ENCODE measurements at regions not wholly inside any gene's neighbourhood (a gene's known extent, or its start where the extent isn't known, plus 50 kb on each side); places are given as distances from the start of the nearest gene placed in this dataset.
"Not testable (repeated sequence)": the region's sequence is repeated elsewhere in the genome, so short reads cannot be mapped to it uniquely, and the experiment has no call there.

DNA sequence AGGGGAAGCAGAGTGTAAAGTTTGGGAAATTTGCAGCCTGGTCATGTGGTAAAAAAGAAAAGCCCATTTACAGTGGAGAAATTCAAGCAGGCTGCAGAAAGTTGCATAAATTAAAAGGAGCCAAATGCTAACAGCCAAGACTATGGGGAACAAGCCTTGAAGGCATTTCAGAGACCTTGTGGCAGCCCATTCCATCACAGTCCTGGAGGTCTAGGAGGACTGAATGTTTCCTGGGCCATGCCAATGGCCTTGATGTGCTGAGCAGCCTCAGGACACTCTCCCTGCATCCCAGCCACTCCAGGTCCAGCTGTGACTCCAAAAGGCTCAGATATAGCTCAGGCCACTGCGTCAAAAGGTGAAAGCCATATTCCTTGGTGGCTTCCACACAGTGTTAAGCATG is 1202.4 kb upstream of the ATXN8OS start:
- Histone ChIP-seq H3K36me3 (no peaks in the 10 kb centered on the region), H3K27me3 (no peaks in the 10 kb centered on the region), H3K4me1 (no peaks in the 10 kb centered on the region), H3K9me3 (peaks cover 0 to 61% (median 17%) of the 10 kb centered on the region in 11 donors), H3K27ac (no peak overlapping the region), H3K4me3 (no peak overlapping the region)
- ATAC-seq: no peak
- intact Hi-C loops (cut with DNase I): no loop called here
- WGBS, 2 donors: 63 to 74% methylated on average over 1 of the region's 1 CpG
- TF ChIP-seq, protein P1, sequence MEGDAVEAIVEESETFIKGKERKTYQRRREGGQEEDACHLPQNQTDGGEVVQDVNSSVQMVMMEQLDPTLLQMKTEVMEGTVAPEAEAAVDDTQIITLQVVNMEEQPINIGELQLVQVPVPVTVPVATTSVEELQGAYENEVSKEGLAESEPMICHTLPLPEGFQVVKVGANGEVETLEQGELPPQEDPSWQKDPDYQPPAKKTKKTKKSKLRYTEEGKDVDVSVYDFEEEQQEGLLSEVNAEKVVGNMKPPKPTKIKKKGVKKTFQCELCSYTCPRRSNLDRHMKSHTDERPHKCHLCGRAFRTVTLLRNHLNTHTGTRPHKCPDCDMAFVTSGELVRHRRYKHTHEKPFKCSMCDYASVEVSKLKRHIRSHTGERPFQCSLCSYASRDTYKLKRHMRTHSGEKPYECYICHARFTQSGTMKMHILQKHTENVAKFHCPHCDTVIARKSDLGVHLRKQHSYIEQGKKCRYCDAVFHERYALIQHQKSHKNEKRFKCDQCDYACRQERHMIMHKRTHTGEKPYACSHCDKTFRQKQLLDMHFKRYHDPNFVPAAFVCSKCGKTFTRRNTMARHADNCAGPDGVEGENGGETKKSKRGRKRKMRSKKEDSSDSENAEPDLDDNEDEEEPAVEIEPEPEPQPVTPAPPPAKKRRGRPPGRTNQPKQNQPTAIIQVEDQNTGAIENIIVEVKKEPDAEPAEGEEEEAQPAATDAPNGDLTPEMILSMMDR (IDR thresholded peaks at IDR 0.05): no peak
- no peak for DNase-seq

GRCh38 chr13:68897331-68897928 is 1210.2 kb upstream of the ATXN8OS start:
- ATAC-seq (no peak), DNase-seq (no peak)
- intact Hi-C loops (cut with DNase I): no loop called here
- no peak overlapping the region for H3K4me3 ChIP-seq
- TF ChIP-seq, protein P1 (IDR thresholded peaks at IDR 0.05): no peak
- no peak overlapping the region for H3K27ac ChIP-seq
- no peaks in the 10 kb centered on the region for H3K4me1 ChIP-seq
- H3K36me3 ChIP-seq: no peaks in the 10 kb centered on the region
- peaks cover 0 to 25% (median 0%) of the 10 kb centered on the region in 11 donors for H3K9me3 ChIP-seq
- no peaks in the 10 kb centered on the region for H3K27me3 ChIP-seq

DNA sequence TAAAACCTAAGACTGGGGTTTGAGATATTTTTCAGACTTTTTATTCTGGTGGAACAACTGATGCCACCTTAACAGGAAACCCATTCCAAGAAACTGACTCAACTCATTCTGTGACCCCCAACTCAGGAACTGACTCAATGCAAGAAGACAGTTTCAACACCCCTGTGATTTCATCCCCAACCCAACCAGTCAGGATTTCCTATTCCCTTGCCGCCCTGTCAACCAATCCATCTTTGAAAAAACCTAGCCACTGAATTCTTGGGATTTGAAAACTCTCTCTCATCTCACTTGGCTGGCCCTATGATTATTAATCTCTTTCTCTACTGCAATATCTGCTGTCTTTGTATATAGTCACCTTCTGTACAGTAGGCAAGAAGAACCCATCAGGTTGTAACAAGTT is 1211.9 kb upstream of the ATXN8OS start:
- TF ChIP-seq, protein P1 (IDR thresholded peaks at IDR 0.05): no peak
- DNase-seq: no peak
- Histone ChIP-seq H3K4me3 (no peak overlapping the region), H3K27me3 (no peaks in the 10 kb centered on the region), H3K9me3 (peaks cover 0 to 20% (median 0%) of the 10 kb centered on the region in 11 donors), H3K36me3 (no peaks in the 10 kb centered on the region), H3K27ac (no peak overlapping the region), H3K4me1 (no peaks in the 10 kb centered on the region)
- no peak for ATAC-seq
- WGBS, 2 donors: 85 to 89% methylated on average over 1 of the region's 1 CpG
- intact Hi-C loops (cut with DNase I): no loop called here

DNA sequence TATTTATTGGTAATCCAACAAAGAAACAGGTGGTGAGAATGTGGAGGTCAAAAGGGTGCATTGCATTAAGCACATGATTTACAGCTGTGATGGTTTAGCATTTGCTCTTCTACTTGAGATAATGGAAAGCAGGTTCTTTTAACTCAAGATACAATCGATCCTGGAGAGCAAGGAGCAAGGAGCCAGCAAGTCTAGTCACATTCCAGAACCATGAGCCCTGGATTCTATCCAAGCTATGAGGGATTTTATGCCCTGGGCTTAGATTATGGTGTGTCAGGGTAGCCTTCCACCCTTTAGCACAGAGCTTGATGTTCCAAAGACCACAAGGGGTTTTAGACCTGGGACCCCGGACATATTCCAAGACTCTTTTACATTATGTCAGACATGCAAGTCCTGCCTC is 1213.9 kb upstream of the ATXN8OS start:
- ATAC-seq; H3K27ac ChIP-seq; H3K27me3 ChIP-seq; H3K9me3 ChIP-seq; H3K4me1 ChIP-seq; DNase-seq; H3K36me3 ChIP-seq; intact Hi-C loops (cut with DNase I); H3K4me3 ChIP-seq: not testable (repeated sequence)
- 51% methylated on average over 2 of the region's 2 CpGs for WGBS, 2 donors

DNA sequence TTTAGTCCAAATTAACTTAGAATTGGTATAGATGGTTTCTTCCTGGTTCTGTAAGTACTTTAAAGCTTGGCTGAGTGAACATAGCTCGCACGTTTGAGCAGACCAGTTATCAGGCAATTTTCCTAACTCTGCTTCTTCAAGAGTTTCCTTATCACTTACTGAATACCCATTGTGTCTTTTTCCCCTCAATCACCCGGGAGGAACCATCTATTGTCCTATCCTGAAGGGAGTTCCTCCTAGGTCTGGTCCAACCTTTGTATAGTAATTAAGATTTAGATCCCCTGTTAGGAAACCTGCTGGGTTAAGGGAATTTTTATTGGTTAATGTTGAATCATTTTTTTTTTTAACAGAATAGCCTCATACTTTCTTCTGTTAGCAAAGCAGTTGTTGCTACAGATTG is 1215.0 kb upstream of the ATXN8OS start:
- WGBS, 2 donors: 30 to 40% methylated on average over 3 of the region's 3 CpGs
- ATAC-seq, H3K27me3 ChIP-seq: not testable (repeated sequence)

DNA sequence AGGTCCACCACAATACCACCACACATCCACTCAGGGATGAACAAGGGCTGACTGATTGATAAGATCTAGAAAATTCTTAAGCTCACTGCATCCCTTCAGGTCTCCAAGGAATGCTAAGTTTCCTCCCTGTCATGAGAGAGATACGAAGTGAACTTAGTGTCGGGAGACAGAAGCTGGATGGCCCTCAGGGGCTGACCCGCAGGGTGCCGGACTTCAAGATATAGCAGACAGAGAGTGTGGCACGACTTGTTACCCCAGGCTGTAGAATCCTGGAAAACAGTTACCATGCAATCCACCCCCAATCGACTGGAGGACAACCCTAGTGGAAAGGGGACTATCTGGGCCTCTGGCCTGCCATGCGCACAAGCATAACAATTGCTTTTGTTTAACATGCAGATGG is 1217.5 kb upstream of the ATXN8OS start:
- H3K4me3 ChIP-seq; H3K27me3 ChIP-seq; DNase-seq; H3K9me3 ChIP-seq; H3K4me1 ChIP-seq; intact Hi-C loops (cut with DNase I); H3K36me3 ChIP-seq; ATAC-seq; H3K27ac ChIP-seq: not testable (repeated sequence)
- WGBS, 2 donors: 76 to 79% methylated on average over 7 of the region's 7 CpGs

More for the DNA sequence above, 1215.0 kb upstream of the ATXN8OS start:
- H3K4me1 ChIP-seq; H3K9me3 ChIP-seq; H3K4me3 ChIP-seq; DNase-seq; H3K36me3 ChIP-seq; intact Hi-C loops (cut with DNase I); H3K27ac ChIP-seq: not testable (repeated sequence)

Data from heart right ventricle (tissue), 16 donors.